DMS 273 (cell line): ENCODE measurements at regions not wholly inside any gene's neighbourhood (a gene's known extent, or its start where the extent isn't known, plus 50 kb on each side); places are given as distances from the start of the nearest gene placed in this dataset.

ENCODE experiments used
- DNase-seq: peaks from one replicate; lab custom pipeline; 2025; ENCODE audit not compliant: unreplicated experiment; lab: John Stamatoyannopoulos, UW

GRCh38 chr12:63266988-63267387 is 116.0 kb upstream of the AVPR1A start:
- no peak for DNase-seq

DNA sequence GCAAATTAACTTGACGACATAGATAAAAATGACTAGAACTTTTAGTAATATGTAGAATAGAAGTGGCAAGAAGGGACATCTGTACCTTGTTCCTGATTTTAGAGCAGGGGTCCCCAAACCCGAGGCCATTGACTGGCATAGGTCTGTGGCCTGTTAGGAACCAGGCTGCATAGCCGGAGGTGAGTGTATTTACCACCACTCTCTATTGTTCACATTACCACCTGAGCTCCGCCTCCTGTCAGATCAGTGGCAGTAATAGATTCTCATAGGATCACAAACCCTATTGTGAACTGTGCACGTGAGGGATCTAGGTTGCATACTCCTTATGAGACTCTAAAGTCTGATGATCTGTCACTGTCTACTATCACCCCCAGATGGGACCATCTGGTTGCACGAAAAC is 113.6 kb upstream of the AVPR1A start:
- DNase-seq, result no peak

- DNase-seq, result no peak
These were observed 99.5 kb upstream of the AVPR1A start for GRCh38 chr12:63250486-63250885.

GRCh38 chr12:63238892-63239291 is 87.9 kb upstream of the AVPR1A start:
- no peak for DNase-seq

GRCh38 chr12:63232896-63233295 is 81.9 kb upstream of the AVPR1A start:
- no peak for DNase-seq

DNA sequence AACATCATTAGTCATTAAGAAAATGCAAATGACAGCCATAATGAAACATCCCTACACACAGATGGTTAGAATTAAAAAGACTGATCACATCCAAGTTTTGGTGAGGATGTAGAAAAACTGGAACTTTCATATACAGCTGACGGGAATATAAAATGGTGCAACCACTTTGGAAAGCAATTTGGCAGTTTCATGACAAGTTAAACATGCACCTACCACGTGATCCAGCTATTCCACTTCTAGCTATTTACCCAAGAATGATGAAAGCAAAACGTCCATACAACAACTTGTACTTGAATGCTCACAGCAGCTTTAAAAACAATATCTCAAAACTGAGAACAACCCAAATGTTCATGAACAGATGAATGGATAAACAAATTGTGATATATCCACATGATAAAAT is 77.9 kb upstream of the AVPR1A start:
- no peak for DNase-seq

DNA sequence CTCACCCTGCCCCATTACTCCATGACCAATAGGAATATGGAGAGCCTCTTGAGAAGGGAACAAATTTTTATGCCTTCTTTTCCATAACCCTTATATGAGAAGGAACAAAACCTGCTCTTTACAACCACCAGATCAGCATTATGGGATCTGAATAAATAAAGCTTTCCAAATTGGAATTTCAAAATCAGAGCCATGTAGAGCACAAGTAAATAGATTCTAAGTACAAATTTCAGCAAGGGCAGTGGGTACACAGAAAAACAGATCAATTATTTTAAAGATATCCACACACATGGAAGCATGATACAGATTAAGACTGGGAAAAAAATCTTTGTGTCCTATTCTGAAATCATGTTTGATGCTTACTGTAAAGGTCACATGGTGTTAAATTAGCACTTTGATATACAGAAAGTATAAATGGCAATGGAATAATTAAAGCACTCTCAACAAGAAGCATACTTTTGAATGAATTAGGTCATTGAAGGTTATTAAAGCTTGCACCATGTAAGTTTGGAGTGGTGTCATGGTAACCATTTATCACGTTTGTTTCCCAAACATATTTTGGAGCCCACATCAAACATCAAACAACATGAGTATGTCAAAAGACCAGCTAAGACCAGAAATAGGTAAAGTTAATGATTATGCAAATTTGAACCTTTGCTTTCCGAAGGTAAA is 75.9 kb upstream of the AVPR1A start:
- DNase-seq, result no peak

DNA sequence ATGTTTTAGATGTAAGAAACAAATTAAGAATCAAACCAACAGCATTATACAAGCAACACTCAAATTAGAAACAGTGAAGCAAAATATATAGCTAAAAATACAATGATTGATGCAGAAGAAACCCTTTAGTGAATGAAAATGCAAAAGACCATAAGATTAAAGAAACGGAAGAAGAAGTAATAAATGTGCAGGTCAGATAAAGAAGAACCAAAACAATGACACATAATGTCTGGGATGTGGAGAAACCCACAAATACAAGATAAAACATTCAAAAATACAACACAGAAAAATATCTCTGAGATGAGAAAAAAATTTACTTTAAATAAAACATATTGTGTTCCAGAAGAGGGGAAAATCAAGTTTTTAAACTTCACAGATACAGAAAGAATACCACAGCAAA is 73.4 kb upstream of the AVPR1A start:
- DNase-seq, result no peak

DNA sequence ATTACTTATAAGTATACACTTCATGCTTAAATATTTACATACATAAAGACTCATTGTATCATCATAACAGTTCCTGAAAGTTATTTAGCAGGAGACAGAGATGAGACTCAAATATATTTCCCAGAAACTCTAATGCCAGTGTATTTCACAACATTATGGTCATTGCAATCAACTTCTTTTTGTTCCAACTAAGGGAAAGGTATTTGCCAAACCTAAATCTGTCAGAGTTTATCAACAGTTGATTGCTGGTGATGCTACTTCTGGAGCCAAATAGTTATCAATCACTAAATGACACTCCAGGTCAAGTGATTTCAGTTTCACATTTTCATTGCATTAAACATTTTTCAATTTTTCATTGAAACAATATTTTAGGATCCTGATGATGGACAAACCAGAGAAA is 72.1 kb upstream of the AVPR1A start:
- DNase-seq, result no peak

- no peak for DNase-seq
These were observed 71.6 kb upstream of the AVPR1A start for GRCh38 chr12:63222582-63222981.

GRCh38 chr12:63220921-63221320 is 69.9 kb upstream of the AVPR1A start:
- DNase-seq, result no peak

GRCh38 chr12:63212316-63212715 is 61.3 kb upstream of the AVPR1A start:
- DNase-seq, result no peak

DNA sequence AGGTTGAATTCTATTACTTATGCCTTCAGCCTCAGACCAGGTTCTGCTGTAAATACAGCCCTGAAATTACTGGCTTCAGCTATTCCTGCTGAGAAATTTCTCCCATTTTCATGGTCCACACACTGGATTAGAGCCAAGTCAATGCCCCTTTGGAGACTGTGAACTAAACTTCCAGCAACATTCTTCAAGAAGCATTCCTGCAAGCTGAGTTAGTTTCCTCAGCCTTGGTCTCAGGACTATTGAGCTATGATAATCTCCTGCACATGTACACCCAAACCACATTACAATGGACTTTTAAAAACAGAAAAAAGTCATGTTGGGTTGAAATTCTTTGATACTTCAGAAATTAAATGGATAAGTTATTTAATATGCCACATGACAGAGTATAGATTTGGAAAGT is 58.0 kb upstream of the AVPR1A start:
- no peak for DNase-seq

DNA sequence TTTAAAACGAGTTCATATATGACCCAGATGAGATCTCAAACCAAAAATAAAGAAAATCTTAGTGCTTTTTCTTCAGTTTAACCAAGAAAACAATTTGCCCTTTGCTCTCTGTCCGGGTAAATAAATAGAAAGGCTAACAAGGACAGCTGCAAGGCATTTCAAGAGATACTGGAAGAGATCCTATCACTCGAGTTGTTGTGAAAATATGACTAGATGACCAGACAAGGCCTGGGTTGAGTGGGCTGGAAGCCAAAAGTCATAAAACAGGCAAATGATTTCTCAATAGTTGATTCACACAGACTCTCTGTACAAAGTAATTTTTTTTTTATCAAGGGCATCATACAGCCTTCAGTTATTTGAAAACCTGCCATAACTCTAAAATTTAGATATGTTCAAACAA is 55.9 kb upstream of the AVPR1A start:
- no peak for DNase-seq

GRCh38 chr12:63206494-63206893 is 55.5 kb upstream of the AVPR1A start:
- DNase-seq, result no peak
